GM12878 (cell line): ENCODE measurements at regions not wholly inside any gene's neighbourhood (a gene's known extent, or its start where the extent isn't known, plus 50 kb on each side); places are given as distances from the start of the nearest gene placed in this dataset.

Source experiments
- ATAC-seq: fragments of 200-7000 bp; cut with Tn5 transposase; 3 replicates; pipeline ENCODE4 v1.9.1; 2020; ENCODE audit warnings: mild to moderate bottlenecking, moderate library complexity
- BruUV-seq: library from RNA; stranded (reverse); fragments of 400-500 nt; replicated peaks from 2 replicates; lab custom pipeline; 2021; lab: Mats Ljungman, UMichigan
- CTCF ChIA-PET: fragments of 300-600 bp; sonication (Branson Sonifier 250); formaldehyde crosslinking; extraction: SDS; loops from one replicate; lab custom pipeline; 2021; ENCODE audit warnings: inconsistent platforms; lab: Yijun Ruan, JAX
- POLR2A ChIA-PET: fragments of 350-600 bp; formaldehyde crosslinking; extraction: SDS; loops from one replicate; lab custom pipeline; 2021; ENCODE audit warnings: inconsistent platforms; lab: Charles Lee
- RAD21 ChIA-PET: fragments of 300-600 bp; sonication (Branson Sonifier 250); formaldehyde crosslinking; loops from one replicate; lab custom pipeline; 2023; ENCODE audit warnings: antibody characterized with exemption; ENCODE audit not compliant: unreplicated experiment; lab: Charles Lee
- SMC1A ChIA-PET: fragments of 300-600 bp; sonication (Branson Sonifier 250); formaldehyde crosslinking; loops from one replicate; lab custom pipeline; 2023; ENCODE audit not compliant: unreplicated experiment, uncharacterized antibody; lab: Charles Lee
- DNase-seq: peaks from one replicate; pipeline ENCODE4 v3.0.0-alpha.2; 2011; ENCODE audit warnings: low read depth, low spot score
- FAIRE-seq: peaks from 3 replicates; lab custom pipeline; 2011; peaks lifted over from hg19 to GRCh38; lab: Jason Lieb, UNC
- H2AFZ ChIP-seq: 2 replicates; pipeline ENCODE4 v1.6.0; 2011; ENCODE audit warnings: low read depth, low read length, control low read depth; ENCODE audit not compliant: control insufficient read depth
- H3K27ac ChIP-seq: 2 replicates; pipeline ENCODE4 v1.5.1; 2011; ENCODE audit warnings: control low read depth; ENCODE audit not compliant: control insufficient read depth, insufficient read depth
- H3K27me3 ChIP-seq, 2 experiments: replicated peaks in 1 of 2; 2 replicates each; pipeline versions ENCODE4 v1.6.0 to v1.6.1; 2011; ENCODE audit warnings: low read length in 1 of 2; ENCODE audit not compliant: control insufficient read depth in 2 of 2, insufficient read depth in 2 of 2
- H3K36me3 ChIP-seq, 2 experiments: 2 replicates each; pipeline ENCODE4 v1.5.1; 2011; ENCODE audit warnings: low read length in 1 of 2; ENCODE audit not compliant: control insufficient read depth in 2 of 2, insufficient read depth in 2 of 2
- H3K4me1 ChIP-seq: 2 replicates; pipeline ENCODE4 v1.6.1; 2011; ENCODE audit warnings: mild to moderate bottlenecking, low read length, moderate library complexity, mixed read lengths; ENCODE audit not compliant: control insufficient read depth, insufficient read depth
- H3K4me2 ChIP-seq: 2 replicates; pipeline ENCODE4 v1.6.0; 2011; ENCODE audit warnings: control low read depth; ENCODE audit not compliant: control insufficient read depth, insufficient read depth
- H3K4me3 ChIP-seq: fragments of 200-600 bp; sonication (generic); 2 replicates; pipeline ENCODE4 v1.5.1; 2016
- H3K79me2 ChIP-seq: 2 replicates; pipeline ENCODE4 v1.6.0; 2011; ENCODE audit warnings: low read length; ENCODE audit not compliant: control insufficient read depth, insufficient read depth
- H3K9ac ChIP-seq: 2 replicates; pipeline ENCODE4 v1.8.0; 2011; ENCODE audit warnings: low read length, control low read depth, mixed read lengths; ENCODE audit not compliant: control insufficient read depth, insufficient read depth
- H3K9me3 ChIP-seq: replicated peaks from 3 replicates; pipeline ENCODE4 v1.5.1; 2011; ENCODE audit warnings: mild to moderate bottlenecking, low read length; ENCODE audit not compliant: control insufficient read depth, insufficient read depth
- H4K20me1 ChIP-seq: 2 replicates; pipeline ENCODE4 v1.6.0; 2011; ENCODE audit not compliant: control insufficient read depth, insufficient read depth
- ATF3 ChIP-seq: IDR thresholded peaks from 2 replicates; pipeline ENCODE4 v1.6.1; 2011; ENCODE audit warnings: low read depth, mild to moderate bottlenecking, low read length, moderate library complexity, borderline replicate concordance; ENCODE audit errors: extremely low read depth
- CBFB ChIP-seq: IDR thresholded peaks from 2 replicates; pipeline ENCODE4 v1.6.1; 2016; ENCODE audit warnings: antibody characterized with exemption, low read depth
- CHD1 ChIP-seq: IDR thresholded peaks from 2 replicates; pipeline ENCODE4 v1.6.1; 2012; ENCODE audit warnings: low read depth, low read length, improper control_type of control experiment
- IKZF1 ChIP-seq: fragments of 450-650 bp; conservative IDR thresholded peaks from 2 replicates; pipeline ENCODE4 v1.6.1; 2017; ENCODE audit warnings: antibody characterized with exemption, mild to moderate bottlenecking
- SMC3 ChIP-seq: IDR thresholded peaks from 2 replicates; pipeline ENCODE4 v1.6.1; 2011; ENCODE audit warnings: low read length, improper control_type of control experiment, borderline replicate concordance
- SRF ChIP-seq, 2 experiments: IDR thresholded peaks; 2 replicates each; pipeline ENCODE4 v1.6.1; 2011; ENCODE audit warnings: low read depth in 2 of 2, low read length in 2 of 2, mild to moderate bottlenecking in 1 of 2, moderate library complexity in 1 of 2
- SUPT20H ChIP-seq: IDR thresholded peaks from 2 replicates; pipeline ENCODE4 v1.6.1; 2011; ENCODE audit warnings: low read depth, mild to moderate bottlenecking, low read length, moderate library complexity, borderline replicate concordance; ENCODE audit not compliant: control insufficient read depth
- ZBTB40 ChIP-seq: fragments of 450-650 bp; IDR thresholded peaks from 2 replicates; pipeline ENCODE4 v1.6.1; 2016; ENCODE audit warnings: mild to moderate bottlenecking, moderate library complexity, borderline replicate concordance
- WGBS: methylation state at CpG from one replicate; pipeline ENCODE4 v1.1.6; 2016; ENCODE audit warnings: low lambda C conversion rate; ENCODE audit not compliant: insufficient replicate concordance, insufficient coverage; ENCODE audit errors: missing lambda C conversion rate; 5-methylcytosine and 5-hydroxymethylcytosine counted together
- in situ Hi-C: fragments of 300-500 bp; cut with MboI; formaldehyde crosslinking; loops from 9 replicates; pipeline ENCODE4 v1.14.3; 2018; ENCODE audit warnings: mixed read lengths
- intact Hi-C: fragments of 100-400 bp; cut with micrococcal nuclease; formaldehyde crosslinking; loops from one replicate; pipeline ENCODE4 v1.14.2; 2022; ENCODE audit not compliant: unreplicated experiment
- TF ChIP-seq, protein P1 (sequence below): fragments of 450-650 bp; IDR thresholded peaks from 2 replicates; pipeline ENCODE4 v1.6.1; 2014; ENCODE audit warnings: mild to moderate bottlenecking

- ChIA-PET POLR2A (interaction anchor here (0.7 kb wide), 1 partner anchor 19 kb away, joined by 3 read pairs; no protein-coding TSS in a partner anchor), SMC1A (no interaction called here), RAD21 (no interaction called here), CTCF (no interaction called here)
- Histone ChIP-seq H4K20me1 (no peaks in the 10 kb centered on the region), H3K9ac (no peak overlapping the region), H3K27me3 (peaks cover 0 to 3% of the 10 kb centered on the region in 2 experiments; a peak in 2 of 4 replicates), H3K27ac (no peak overlapping the region), H3K4me1 (no peaks in the 10 kb centered on the region), H3K9me3 (no peaks in the 10 kb centered on the region), H3K4me3 (no peak overlapping the region), H3K79me2 (no peaks in the 10 kb centered on the region), H3K4me2 (no peak overlapping the region), H3K36me3 (no peaks in the 10 kb centered on the region), H2AFZ (no peak overlapping the region)
- no TSS peak for BruUV-seq
- intact Hi-C loops, result no loop called here
- DNase-seq, result no peak
- TF ChIP-seq CBFB (no peak), ZBTB40 (peak; percentile 49; the same call in 1 of the 2 replicates)
- in situ Hi-C loops, result no loop called here
- WGBS, result 49% methylated on average over 5 of the region's 5 CpGs
- FAIRE-seq, result no peak
- no peak for ATAC-seq
These were observed 358.2 kb downstream of the RPS6KC1 start for GRCh38 chr1:213409208-213409631.

GRCh38 chr1:213409971-213410370, 358.9 kb downstream of the RPS6KC1 start:
- Histone ChIP-seq H2AFZ (no peak overlapping the region), H3K36me3 (no peaks in the 10 kb centered on the region), H3K4me3 (no peak overlapping the region), H3K27me3 (peaks cover 0 to 3% of the 10 kb centered on the region in 2 experiments; a peak in 2 of 4 replicates), H3K79me2 (no peaks in the 10 kb centered on the region), H3K9me3 (no peaks in the 10 kb centered on the region), H3K4me1 (no peaks in the 10 kb centered on the region), H3K4me2 (no peak overlapping the region), H3K9ac (no peak overlapping the region), H4K20me1 (no peaks in the 10 kb centered on the region), H3K27ac (no peak overlapping the region)
- ATAC-seq, result no peak
- TF ChIP-seq SRF (IDR thresholded peaks at IDR 0.05; ENCODE audit: low read depth in 2 of 2, low read length in 2 of 2) (no peak), SMC3 (no peak), SUPT20H (no peak), ATF3 (no peak), IKZF1 (no peak), CHD1 (no peak)
- TF ChIP-seq, protein P1, sequence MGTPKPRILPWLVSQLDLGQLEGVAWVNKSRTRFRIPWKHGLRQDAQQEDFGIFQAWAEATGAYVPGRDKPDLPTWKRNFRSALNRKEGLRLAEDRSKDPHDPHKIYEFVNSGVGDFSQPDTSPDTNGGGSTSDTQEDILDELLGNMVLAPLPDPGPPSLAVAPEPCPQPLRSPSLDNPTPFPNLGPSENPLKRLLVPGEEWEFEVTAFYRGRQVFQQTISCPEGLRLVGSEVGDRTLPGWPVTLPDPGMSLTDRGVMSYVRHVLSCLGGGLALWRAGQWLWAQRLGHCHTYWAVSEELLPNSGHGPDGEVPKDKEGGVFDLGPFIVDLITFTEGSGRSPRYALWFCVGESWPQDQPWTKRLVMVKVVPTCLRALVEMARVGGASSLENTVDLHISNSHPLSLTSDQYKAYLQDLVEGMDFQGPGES, result no peak
- BruUV-seq, result no TSS peak
- ChIA-PET POLR2A (interaction anchor here (0.7 kb wide), 1 partner anchor 18 kb away, joined by 3 read pairs; no protein-coding TSS in a partner anchor), CTCF (no interaction called here), SMC1A (no interaction called here), RAD21 (no interaction called here)
- no peak for DNase-seq
- WGBS, result 0% methylated on average over 2 of the region's 2 CpGs
- intact Hi-C loops, result no loop called here
- in situ Hi-C loops, result no loop called here
- no peak for FAIRE-seq
